MM.1S (cell line): ENCODE measurements at regions not wholly inside any gene's neighbourhood (a gene's known extent, or its start where the extent isn't known, plus 50 kb on each side); places are given as distances from the start of the nearest gene placed in this dataset.

Experiments
- EZH2 ChIP-seq: fragments of 300-600 bp; sonication (generic); optimal IDR thresholded peaks from 2 replicates; pipeline ENCODE3; 2017; ENCODE audit warnings: low read depth, mild to moderate bottlenecking, antibody characterized with exemption, low read length, mixed read lengths
- EZH2phosphoT487 ChIP-seq: fragments of 300-600 bp; sonication (generic); IDR thresholded peaks from 2 replicates; pipeline ENCODE4 v1.6.1; 2018; ENCODE audit warnings: antibody characterized with exemption, low read length
- TF ChIP-seq, protein P1 (sequence below): fragments of 300-600 bp; sonication (generic); IDR thresholded peaks from 2 replicates; pipeline ENCODE4 v1.5.1; 2016; ENCODE audit warnings: antibody characterized with exemption, low read length, mixed read lengths

DNA sequence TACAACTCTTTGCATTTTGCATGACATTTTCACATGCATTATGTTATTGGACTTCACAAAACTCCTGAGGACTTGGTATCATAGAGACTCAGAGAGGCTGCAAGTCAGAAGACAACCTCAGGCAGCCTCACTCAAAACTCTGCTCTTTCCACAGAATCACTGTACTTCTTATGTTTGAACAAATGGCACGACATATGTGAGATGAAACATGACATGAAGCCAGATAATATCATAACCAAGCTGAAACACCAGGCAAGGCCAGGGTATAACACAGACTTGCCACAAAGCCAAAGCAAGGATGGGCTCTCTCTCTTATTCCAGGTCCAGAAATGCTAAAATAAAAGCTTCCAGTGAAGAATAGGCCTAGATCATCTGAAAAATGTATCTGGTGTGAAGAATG, 425.8 kb upstream of the CDH5 start:
- TF ChIP-seq, protein P1, sequence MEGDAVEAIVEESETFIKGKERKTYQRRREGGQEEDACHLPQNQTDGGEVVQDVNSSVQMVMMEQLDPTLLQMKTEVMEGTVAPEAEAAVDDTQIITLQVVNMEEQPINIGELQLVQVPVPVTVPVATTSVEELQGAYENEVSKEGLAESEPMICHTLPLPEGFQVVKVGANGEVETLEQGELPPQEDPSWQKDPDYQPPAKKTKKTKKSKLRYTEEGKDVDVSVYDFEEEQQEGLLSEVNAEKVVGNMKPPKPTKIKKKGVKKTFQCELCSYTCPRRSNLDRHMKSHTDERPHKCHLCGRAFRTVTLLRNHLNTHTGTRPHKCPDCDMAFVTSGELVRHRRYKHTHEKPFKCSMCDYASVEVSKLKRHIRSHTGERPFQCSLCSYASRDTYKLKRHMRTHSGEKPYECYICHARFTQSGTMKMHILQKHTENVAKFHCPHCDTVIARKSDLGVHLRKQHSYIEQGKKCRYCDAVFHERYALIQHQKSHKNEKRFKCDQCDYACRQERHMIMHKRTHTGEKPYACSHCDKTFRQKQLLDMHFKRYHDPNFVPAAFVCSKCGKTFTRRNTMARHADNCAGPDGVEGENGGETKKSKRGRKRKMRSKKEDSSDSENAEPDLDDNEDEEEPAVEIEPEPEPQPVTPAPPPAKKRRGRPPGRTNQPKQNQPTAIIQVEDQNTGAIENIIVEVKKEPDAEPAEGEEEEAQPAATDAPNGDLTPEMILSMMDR, result no peak
- no peak for TF ChIP-seq EZH2phosphoT487
- no peak for TF ChIP-seq EZH2
